Vagina (tissue), 2 donors: ENCODE measurements at regions not wholly inside any gene's neighbourhood (a gene's known extent, or its start where the extent isn't known, plus 50 kb on each side); places are given as distances from the start of the nearest gene placed in this dataset.

Source experiments
- POLR2A ChIP-seq, 2 donors: fragments of 450-650 bp; IDR thresholded peaks; one replicate each; pipeline ENCODE4 v1.6.1; 2017; ENCODE audit warnings: antibody characterized with exemption in 2 of 2, mild to moderate bottlenecking in 2 of 2, moderate library complexity in 2 of 2
- POLR2AphosphoS5 ChIP-seq, 2 donors: sonication (generic); formaldehyde crosslinking; IDR thresholded peaks; one replicate each; pipeline ENCODE4 v1.9.0; 2017; ENCODE audit warnings: antibody characterized with exemption in 2 of 2, mild to moderate bottlenecking in 2 of 2, low read depth in 1 of 2; ENCODE audit not compliant: insufficient read depth in 1 of 2
- TF ChIP-seq, protein P1 (sequence below), 3 experiments: fragments of 450-650 bp in 2 of 3; fragments of 200-600 bp in 1 of 3; sonication (generic) in 1 of 3; IDR thresholded peaks; one replicate each; pipeline ENCODE4 v1.5.1; 2017 to 2019; ENCODE audit warnings: antibody characterized with exemption in 3 of 3, mild to moderate bottlenecking in 2 of 3, moderate library complexity in 2 of 3

GRCh38 chr2:191499050-191499449 is 178.9 kb upstream of the NABP1 start:
- TF ChIP-seq, protein P1, sequence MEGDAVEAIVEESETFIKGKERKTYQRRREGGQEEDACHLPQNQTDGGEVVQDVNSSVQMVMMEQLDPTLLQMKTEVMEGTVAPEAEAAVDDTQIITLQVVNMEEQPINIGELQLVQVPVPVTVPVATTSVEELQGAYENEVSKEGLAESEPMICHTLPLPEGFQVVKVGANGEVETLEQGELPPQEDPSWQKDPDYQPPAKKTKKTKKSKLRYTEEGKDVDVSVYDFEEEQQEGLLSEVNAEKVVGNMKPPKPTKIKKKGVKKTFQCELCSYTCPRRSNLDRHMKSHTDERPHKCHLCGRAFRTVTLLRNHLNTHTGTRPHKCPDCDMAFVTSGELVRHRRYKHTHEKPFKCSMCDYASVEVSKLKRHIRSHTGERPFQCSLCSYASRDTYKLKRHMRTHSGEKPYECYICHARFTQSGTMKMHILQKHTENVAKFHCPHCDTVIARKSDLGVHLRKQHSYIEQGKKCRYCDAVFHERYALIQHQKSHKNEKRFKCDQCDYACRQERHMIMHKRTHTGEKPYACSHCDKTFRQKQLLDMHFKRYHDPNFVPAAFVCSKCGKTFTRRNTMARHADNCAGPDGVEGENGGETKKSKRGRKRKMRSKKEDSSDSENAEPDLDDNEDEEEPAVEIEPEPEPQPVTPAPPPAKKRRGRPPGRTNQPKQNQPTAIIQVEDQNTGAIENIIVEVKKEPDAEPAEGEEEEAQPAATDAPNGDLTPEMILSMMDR (IDR thresholded peaks at IDR 0.05), result no peak
- TF ChIP-seq POLR2A (IDR thresholded peaks at IDR 0.05) (no peak), POLR2AphosphoS5 (IDR thresholded peaks at IDR 0.05; ENCODE audit: insufficient read depth in 1 of 2, low read depth in 1 of 2) (no peak)
